ENCODE measurements at regions not wholly inside any gene's neighbourhood (a gene's known extent, or its start where the extent isn't known, plus 50 kb on each side); places are given as distances from the start of the nearest gene placed in this dataset.

DNA sequence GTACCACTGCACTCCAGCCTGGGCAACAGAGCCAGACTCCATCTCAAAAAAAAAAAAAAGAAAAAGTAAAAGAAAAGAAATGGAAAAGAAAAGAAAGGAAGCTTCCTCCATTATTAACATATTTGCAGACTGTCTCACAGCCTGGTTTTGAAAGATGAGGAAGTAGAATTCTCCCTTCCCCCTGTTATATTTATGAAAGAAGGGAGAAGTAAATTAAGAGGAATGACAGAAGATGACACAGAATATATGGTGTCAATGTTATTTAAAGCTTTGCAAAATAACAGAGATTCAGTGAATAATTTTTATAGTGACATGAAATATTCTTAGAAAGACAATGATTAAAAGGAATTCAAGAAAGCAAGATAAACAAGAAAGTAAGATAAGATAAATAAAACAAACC is 83.7 kb upstream of the PRSS16 start (continued):
- TF ChIP-seq, protein P1, sequence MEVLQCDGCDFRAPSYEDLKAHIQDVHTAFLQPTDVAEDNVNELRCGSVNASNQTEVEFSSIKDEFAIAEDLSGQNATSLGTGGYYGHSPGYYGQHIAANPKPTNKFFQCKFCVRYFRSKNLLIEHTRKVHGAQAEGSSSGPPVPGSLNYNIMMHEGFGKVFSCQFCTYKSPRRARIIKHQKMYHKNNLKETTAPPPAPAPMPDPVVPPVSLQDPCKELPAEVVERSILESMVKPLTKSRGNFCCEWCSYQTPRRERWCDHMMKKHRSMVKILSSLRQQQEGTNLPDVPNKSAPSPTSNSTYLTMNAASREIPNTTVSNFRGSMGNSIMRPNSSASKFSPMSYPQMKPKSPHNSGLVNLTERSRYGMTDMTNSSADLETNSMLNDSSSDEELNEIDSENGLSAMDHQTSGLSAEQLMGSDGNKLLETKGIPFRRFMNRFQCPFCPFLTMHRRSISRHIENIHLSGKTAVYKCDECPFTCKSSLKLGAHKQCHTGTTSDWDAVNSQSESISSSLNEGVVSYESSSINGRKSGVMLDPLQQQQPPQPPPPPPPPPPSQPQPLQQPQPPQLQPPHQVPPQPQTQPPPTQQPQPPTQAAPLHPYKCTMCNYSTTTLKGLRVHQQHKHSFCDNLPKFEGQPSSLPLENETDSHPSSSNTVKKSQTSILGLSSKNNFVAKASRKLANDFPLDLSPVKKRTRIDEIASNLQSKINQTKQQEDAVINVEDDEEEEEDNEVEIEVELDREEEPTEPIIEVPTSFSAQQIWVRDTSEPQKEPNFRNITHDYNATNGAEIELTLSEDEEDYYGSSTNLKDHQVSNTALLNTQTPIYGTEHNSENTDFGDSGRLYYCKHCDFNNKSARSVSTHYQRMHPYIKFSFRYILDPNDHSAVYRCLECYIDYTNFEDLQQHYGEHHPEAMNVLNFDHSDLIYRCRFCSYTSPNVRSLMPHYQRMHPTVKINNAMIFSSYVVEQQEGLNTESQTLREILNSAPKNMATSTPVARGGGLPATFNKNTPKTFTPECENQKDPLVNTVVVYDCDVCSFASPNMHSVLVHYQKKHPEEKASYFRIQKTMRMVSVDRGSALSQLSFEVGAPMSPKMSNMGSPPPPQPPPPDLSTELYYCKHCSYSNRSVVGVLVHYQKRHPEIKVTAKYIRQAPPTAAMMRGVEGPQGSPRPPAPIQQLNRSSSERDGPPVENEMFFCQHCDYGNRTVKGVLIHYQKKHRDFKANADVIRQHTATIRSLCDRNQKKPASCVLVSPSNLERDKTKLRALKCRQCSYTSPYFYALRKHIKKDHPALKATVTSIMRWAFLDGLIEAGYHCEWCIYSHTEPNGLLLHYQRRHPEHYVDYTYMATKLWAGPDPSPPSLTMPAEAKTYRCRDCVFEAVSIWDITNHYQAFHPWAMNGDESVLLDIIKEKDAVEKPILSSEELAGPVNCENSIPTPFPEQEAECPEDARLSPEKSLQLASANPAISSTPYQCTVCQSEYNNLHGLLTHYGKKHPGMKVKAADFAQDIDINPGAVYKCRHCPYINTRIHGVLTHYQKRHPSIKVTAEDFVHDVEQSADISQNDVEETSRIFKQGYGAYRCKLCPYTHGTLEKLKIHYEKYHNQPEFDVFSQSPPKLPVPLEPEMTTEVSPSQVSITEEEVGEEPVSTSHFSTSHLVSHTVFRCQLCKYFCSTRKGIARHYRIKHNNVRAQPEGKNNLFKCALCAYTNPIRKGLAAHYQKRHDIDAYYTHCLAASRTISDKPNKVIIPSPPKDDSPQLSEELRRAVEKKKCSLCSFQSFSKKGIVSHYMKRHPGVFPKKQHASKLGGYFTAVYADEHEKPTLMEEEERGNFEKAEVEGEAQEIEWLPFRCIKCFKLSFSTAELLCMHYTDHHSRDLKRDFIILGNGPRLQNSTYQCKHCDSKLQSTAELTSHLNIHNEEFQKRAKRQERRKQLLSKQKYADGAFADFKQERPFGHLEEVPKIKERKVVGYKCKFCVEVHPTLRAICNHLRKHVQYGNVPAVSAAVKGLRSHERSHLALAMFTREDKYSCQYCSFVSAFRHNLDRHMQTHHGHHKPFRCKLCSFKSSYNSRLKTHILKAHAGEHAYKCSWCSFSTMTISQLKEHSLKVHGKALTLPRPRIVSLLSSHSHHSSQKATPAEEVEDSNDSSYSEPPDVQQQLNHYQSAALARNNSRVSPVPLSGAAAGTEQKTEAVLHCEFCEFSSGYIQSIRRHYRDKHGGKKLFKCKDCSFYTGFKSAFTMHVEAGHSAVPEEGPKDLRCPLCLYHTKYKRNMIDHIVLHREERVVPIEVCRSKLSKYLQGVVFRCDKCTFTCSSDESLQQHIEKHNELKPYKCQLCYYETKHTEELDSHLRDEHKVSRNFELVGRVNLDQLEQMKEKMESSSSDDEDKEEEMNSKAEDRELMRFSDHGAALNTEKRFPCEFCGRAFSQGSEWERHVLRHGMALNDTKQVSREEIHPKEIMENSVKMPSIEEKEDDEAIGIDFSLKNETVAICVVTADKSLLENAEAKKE (CRISPR knock-in tag; IDR thresholded peaks at IDR 0.05), result no peak

DNA sequence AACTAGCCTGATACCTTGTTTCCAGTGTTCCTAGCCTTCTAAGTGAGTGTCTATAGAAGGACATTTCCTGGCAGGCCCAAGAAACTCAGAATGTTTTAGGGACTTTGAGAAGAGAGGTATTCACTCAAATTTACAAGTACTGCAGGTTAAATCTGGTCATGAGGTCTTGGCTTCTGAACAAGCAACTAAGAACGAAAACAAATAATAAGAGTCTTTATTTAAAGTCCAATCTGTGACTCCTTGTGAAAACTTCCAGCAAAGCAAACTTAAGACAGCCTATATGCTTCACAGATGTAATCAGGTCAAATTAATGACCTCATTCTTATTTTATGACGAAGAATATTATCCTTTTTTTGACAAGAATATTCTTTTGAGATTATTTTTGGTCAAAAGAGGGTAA is 79.4 kb upstream of the PRSS16 start:
- no peaks in the 10 kb centered on the region for H3F3A ChIP-seq (replicated peaks; ENCODE audit: low read depth)
- H3K4me1 ChIP-seq (ENCODE audit: insufficient read depth), result peaks cover 5% of the 10 kb centered on the region; the same call in 1 of the 2 replicates
- Mint-ChIP-seq H3K36me3 (ENCODE audit: low read depth) (peaks cover 6% of the 10 kb centered on the region; the same call in 1 of the 3 replicates), H3K9me3 (peaks cover 10% of the 10 kb centered on the region; the same call in 2 of the 3 replicates), H3K4me1 (peaks cover 10% of the 10 kb centered on the region), H3K4me3 (no peak overlapping the region), H3K27ac (no peak overlapping the region), H3K27me3 (ENCODE audit: insufficient read depth, low read depth, poor library complexity) (peaks cover 6% of the 10 kb centered on the region)
- H4K20me1 ChIP-seq (replicated peaks; ENCODE audit: insufficient read depth), result no peaks in the 10 kb centered on the region
- no peaks in the 10 kb centered on the region; the same call in 1 of the 2 replicates for H3K9me2 ChIP-seq (ENCODE audit: insufficient read depth)
- H3K4me3 ChIP-seq, result no peak overlapping the region
- DNase-seq (ENCODE audit: low spot score), result no peak
- no peak for ATAC-seq
- no peaks in the 10 kb centered on the region for H3K27me3 ChIP-seq (ENCODE audit: insufficient read depth)
- no peaks in the 10 kb centered on the region for H3K36me3 ChIP-seq (ENCODE audit: insufficient read depth)
- no peak overlapping the region for H3K27ac ChIP-seq (ENCODE audit: low read depth)
- no peak overlapping the region for H3K4me2 ChIP-seq
- no peaks in the 10 kb centered on the region for H3K79me2 ChIP-seq (replicated peaks; ENCODE audit: insufficient read depth)
- no peak overlapping the region for H2AFZ ChIP-seq
- TF ChIP-seq JUNB (IDR thresholded peaks at IDR 0.05; ENCODE audit: unreplicated experiment) (no peak), POLR2AphosphoS5 (IDR thresholded peaks at IDR 0.05; ENCODE audit: low read depth) (no peak), CTCF (conservative IDR thresholded peaks at IDR 0.05; ENCODE audit: low read depth in 2 of 2) (no peak), ZNF331 (CRISPR knock-in tag; IDR thresholded peaks at IDR 0.05; ENCODE audit: low read depth) (no peak), CREB1 (CRISPR knock-in tag; IDR thresholded peaks at IDR 0.05; ENCODE audit: low read depth) (no peak)
- TF ChIP-seq, protein P1 (CRISPR knock-in tag; IDR thresholded peaks at IDR 0.05), result no peak
- TF ChIP-seq, protein P2, sequence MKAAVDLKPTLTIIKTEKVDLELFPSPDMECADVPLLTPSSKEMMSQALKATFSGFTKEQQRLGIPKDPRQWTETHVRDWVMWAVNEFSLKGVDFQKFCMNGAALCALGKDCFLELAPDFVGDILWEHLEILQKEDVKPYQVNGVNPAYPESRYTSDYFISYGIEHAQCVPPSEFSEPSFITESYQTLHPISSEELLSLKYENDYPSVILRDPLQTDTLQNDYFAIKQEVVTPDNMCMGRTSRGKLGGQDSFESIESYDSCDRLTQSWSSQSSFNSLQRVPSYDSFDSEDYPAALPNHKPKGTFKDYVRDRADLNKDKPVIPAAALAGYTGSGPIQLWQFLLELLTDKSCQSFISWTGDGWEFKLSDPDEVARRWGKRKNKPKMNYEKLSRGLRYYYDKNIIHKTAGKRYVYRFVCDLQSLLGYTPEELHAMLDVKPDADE (IDR thresholded peaks at IDR 0.05), result no peak
